HCT116 (cell line): ENCODE measurements at regions not wholly inside any gene's neighbourhood (a gene's known extent, or its start where the extent isn't known, plus 50 kb on each side); places are given as distances from the start of the nearest gene placed in this dataset.

Experiments
- ATAC-seq: fragments of 200-7000 bp; cut with Tn5 transposase; 2 replicates; pipeline ENCODE4 v1.9.1; 2020; ENCODE audit warnings: mild to moderate bottlenecking, moderate library complexity
- BruUV-seq: library from RNA; stranded (reverse); fragments of 400-500 nt; replicated peaks from 2 replicates; lab custom pipeline; 2021; lab: Mats Ljungman, UMichigan
- CTCF ChIA-PET: fragments of 300-600 bp; sonication (Branson Sonifier 250); formaldehyde crosslinking; loops from one replicate; lab custom pipeline; 2021; ENCODE audit warnings: antibody characterized with exemption; lab: Charles Lee
- POLR2A ChIA-PET: fragments of 300-600, 350-600 bp; sonication (Branson Sonifier 250); formaldehyde crosslinking; loops from one replicate; lab custom pipeline; 2021; ENCODE audit warnings: antibody characterized with exemption; lab: Charles Lee
- RAD21 ChIA-PET, 2 experiments: fragments of 300-600 bp; sonication (Branson Sonifier 250); formaldehyde crosslinking; loops; one replicate each; lab custom pipeline; 2023; ENCODE audit warnings: low total read pairs in 2 of 2; ENCODE audit not compliant: uncharacterized antibody in 2 of 2, unreplicated experiment in 2 of 2, low non-redundant PET in 1 of 2; lab: Charles Lee
- DNase-seq: peaks from one replicate; pipeline ENCODE4 v3.0.0-alpha.2; 2010; ENCODE audit warnings: low read depth, low spot score
- H2AFZ ChIP-seq: fragments of 200-600 bp; shearing (Covaris generic), sonication (generic); 2 replicates; pipeline ENCODE4 v1.6.1; 2017; ENCODE audit warnings: low read depth, mixed run types, mixed read lengths, antibody characterized with exemption, low read length; ENCODE audit not compliant: poor library complexity, severe bottlenecking
- H3K27ac ChIP-seq: 2 replicates; pipeline ENCODE4 v1.5.1; 2012; ENCODE audit warnings: low read depth, low read length
- H3K27me3 ChIP-seq: fragments of 200-600 bp; sonication (generic); 2 replicates; pipeline ENCODE4 v1.6.1; 2016; ENCODE audit warnings: mixed run types, low read length, mixed read lengths; ENCODE audit not compliant: insufficient read depth
- H3K36me3 ChIP-seq, 2 experiments: fragments of 200-500 bp in 1 of 2; fragments of 200-600 bp in 1 of 2; sonication (Bioruptor generic) in 1 of 2; sonication (generic) in 1 of 2; 2 replicates each; pipeline versions ENCODE4 v1.5.1 to v1.6.1; 2014 to 2016; ENCODE audit warnings: low read length in 2 of 2, inconsistent platforms in 1 of 2, mixed read lengths in 1 of 2, mixed run types in 1 of 2; ENCODE audit not compliant: insufficient read depth in 2 of 2, control insufficient read depth in 1 of 2
- H3K4me1 ChIP-seq, 2 experiments: fragments of 200-600 bp in 1 of 2; sonication (generic) in 1 of 2; 2 replicates each; pipeline versions ENCODE4 v1.5.1 to v1.6.1; 2012 to 2017; ENCODE audit warnings: low read length in 2 of 2, inconsistent platforms in 1 of 2, mild to moderate bottlenecking in 1 of 2, mixed read lengths in 1 of 2, mixed run types in 1 of 2, moderate library complexity in 1 of 2; ENCODE audit not compliant: insufficient read depth in 2 of 2, control insufficient read depth in 1 of 2
- H3K4me2 ChIP-seq: fragments of 200-600 bp; sonication (generic); 2 replicates; pipeline ENCODE4 v1.6.1; 2017; ENCODE audit warnings: mixed run types, low read length, mixed read lengths
- H3K4me3 ChIP-seq, 2 experiments: fragments of 200-600 bp in 1 of 2; sonication (generic) in 1 of 2; replicated peaks in 1 of 2; 2 replicates each; pipeline ENCODE4 v1.5.1; 2011 to 2016; ENCODE audit warnings: low read length in 2 of 2, control low read depth in 1 of 2, low read depth in 1 of 2, mild to moderate bottlenecking in 1 of 2, mixed read lengths in 1 of 2, mixed run types in 1 of 2
- H3K79me2 ChIP-seq: fragments of 200-600 bp; sonication (generic); 2 replicates; pipeline ENCODE4 v1.6.1; 2017; ENCODE audit warnings: mild to moderate bottlenecking, mixed run types, low read length, moderate library complexity, mixed read lengths; ENCODE audit not compliant: insufficient read depth
- H3K9ac ChIP-seq: fragments of 200-600 bp; sonication (generic); 2 replicates; pipeline ENCODE4 v1.6.1; 2016; ENCODE audit warnings: low read length, mixed read lengths
- H3K9me2 ChIP-seq: fragments of 200-600 bp; sonication (generic), shearing (Covaris generic); 2 replicates; pipeline ENCODE4 v1.6.1; 2017; ENCODE audit warnings: mixed run types, mild to moderate bottlenecking, moderate library complexity; ENCODE audit not compliant: insufficient read depth
- H3K9me3 ChIP-seq, 2 experiments: fragments of 200-500 bp in 1 of 2; fragments of 200-600 bp in 1 of 2; sonication (Bioruptor generic) in 1 of 2; sonication (generic) in 1 of 2; 2 replicates each; pipeline ENCODE4 v1.6.1; 2014 to 2017; ENCODE audit warnings: low read length in 2 of 2, mixed read lengths in 2 of 2, inconsistent platforms in 1 of 2, low read depth in 1 of 2, mild to moderate bottlenecking in 1 of 2, mixed run types in 1 of 2, moderate library complexity in 1 of 2; ENCODE audit not compliant: control insufficient read depth in 1 of 2, insufficient read depth in 1 of 2
- H4K20me1 ChIP-seq: fragments of 200-600 bp; sonication (generic), shearing (Covaris generic); 2 replicates; pipeline ENCODE4 v1.6.1; 2017; ENCODE audit warnings: mixed run types, mild to moderate bottlenecking, moderate library complexity; ENCODE audit not compliant: insufficient read depth
- CBX3 ChIP-seq: IDR thresholded peaks from 2 replicates; pipeline ENCODE4 v1.6.1; 2012; ENCODE audit warnings: low read depth
- CEBPB ChIP-seq: IDR thresholded peaks from 2 replicates; pipeline ENCODE4 v1.6.1; 2012; ENCODE audit warnings: low read depth
- EGR1 ChIP-seq: IDR thresholded peaks from 2 replicates; pipeline ENCODE4 v1.6.1; 2012; ENCODE audit warnings: low read depth
- ELF1 ChIP-seq: IDR thresholded peaks from 2 replicates; pipeline ENCODE4 v1.6.1; 2012; ENCODE audit warnings: low read depth, borderline replicate concordance
- EZH2 ChIP-seq: fragments of 200-600 bp; sonication (generic); IDR thresholded peaks from 2 replicates; pipeline ENCODE4 v1.6.1; 2017; ENCODE audit warnings: antibody characterized with exemption, mixed run types
- EZH2phosphoT487 ChIP-seq: fragments of 200-600 bp; IDR thresholded peaks from 2 replicates; pipeline ENCODE4 v1.6.1; 2018; ENCODE audit warnings: antibody characterized with exemption, borderline replicate concordance
- FOSL1 ChIP-seq: IDR thresholded peaks from 2 replicates; pipeline ENCODE4 v1.6.1; 2012; ENCODE audit warnings: low read depth
- JUND ChIP-seq: IDR thresholded peaks from 2 replicates; pipeline ENCODE4 v1.6.1; 2012
- POLR2A ChIP-seq: IDR thresholded peaks from 2 replicates; pipeline ENCODE4 v1.7.0; 2011; ENCODE audit warnings: borderline replicate concordance; ENCODE audit not compliant: insufficient read depth, insufficient read length; ENCODE audit errors: extremely low read depth
- POLR2AphosphoS5 ChIP-seq: IDR thresholded peaks from 2 replicates; pipeline ENCODE4 v1.6.1; 2011; ENCODE audit warnings: mild to moderate bottlenecking, low read depth, low read length, moderate library complexity
- RAD21 ChIP-seq: IDR thresholded peaks from 2 replicates; pipeline ENCODE4 v1.6.1; 2012; ENCODE audit warnings: low read depth, mild to moderate bottlenecking
- SIN3A ChIP-seq: IDR thresholded peaks from 2 replicates; pipeline ENCODE4 v1.6.1; 2012; ENCODE audit warnings: low read depth
- SP1 ChIP-seq: IDR thresholded peaks from 2 replicates; pipeline ENCODE4 v1.6.1; 2012; ENCODE audit warnings: low read depth
- SRF ChIP-seq: IDR thresholded peaks from 2 replicates; pipeline ENCODE4 v1.6.1; 2012; ENCODE audit warnings: low read depth
- YY1 ChIP-seq: IDR thresholded peaks from 2 replicates; pipeline ENCODE4 v1.6.1; 2011; ENCODE audit warnings: low read length, low read depth, moderate library complexity, mild to moderate bottlenecking; ENCODE audit not compliant: insufficient replicate concordance; ENCODE audit errors: extremely low read depth
- ZNF274 ChIP-seq: fragments of 200-500 bp; sonication (Bioruptor generic); IDR thresholded peaks from 2 replicates; pipeline ENCODE4 v1.6.1; 2014; ENCODE audit warnings: mild to moderate bottlenecking, low read depth, low read length, inconsistent platforms
- intact Hi-C: fragments of 100-400 bp; cut with micrococcal nuclease; formaldehyde crosslinking; loops from 2 replicates; pipeline ENCODE4 v1.10.0; 2022
- TF ChIP-seq, protein P1 (sequence below): IDR thresholded peaks from 2 replicates; pipeline ENCODE4 v1.6.1; 2012; ENCODE audit warnings: low read depth
- TF ChIP-seq, protein P2 (sequence below): IDR thresholded peaks from 2 replicates; pipeline ENCODE4 v1.6.1; 2012
- TF ChIP-seq, protein P3 (sequence below): IDR thresholded peaks from 2 replicates; pipeline ENCODE4 v1.6.1; 2011; ENCODE audit warnings: mild to moderate bottlenecking, low read length, moderate library complexity; ENCODE audit not compliant: insufficient replicate concordance; ENCODE audit errors: extremely low read depth

DNA sequence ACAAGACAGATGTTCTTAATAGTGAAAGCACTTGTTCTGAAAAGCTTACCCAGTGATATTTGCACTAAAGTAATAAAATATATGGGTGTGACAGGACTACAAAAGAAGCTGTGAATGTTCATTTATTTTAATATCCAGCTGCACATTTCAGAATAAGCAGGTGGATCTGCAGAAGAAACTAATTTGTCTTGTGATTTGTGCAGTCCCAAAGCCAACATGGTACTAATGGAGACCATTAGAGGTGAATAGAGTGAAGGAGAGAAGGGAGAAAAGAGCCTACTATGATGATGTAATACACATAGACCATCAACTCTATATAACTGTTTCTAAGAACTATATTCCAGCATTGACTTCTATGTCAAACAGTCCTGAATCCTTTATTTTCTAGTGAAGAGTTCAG, 362.8 kb downstream of the ISL1 start (continued):
- TF ChIP-seq, protein P1, sequence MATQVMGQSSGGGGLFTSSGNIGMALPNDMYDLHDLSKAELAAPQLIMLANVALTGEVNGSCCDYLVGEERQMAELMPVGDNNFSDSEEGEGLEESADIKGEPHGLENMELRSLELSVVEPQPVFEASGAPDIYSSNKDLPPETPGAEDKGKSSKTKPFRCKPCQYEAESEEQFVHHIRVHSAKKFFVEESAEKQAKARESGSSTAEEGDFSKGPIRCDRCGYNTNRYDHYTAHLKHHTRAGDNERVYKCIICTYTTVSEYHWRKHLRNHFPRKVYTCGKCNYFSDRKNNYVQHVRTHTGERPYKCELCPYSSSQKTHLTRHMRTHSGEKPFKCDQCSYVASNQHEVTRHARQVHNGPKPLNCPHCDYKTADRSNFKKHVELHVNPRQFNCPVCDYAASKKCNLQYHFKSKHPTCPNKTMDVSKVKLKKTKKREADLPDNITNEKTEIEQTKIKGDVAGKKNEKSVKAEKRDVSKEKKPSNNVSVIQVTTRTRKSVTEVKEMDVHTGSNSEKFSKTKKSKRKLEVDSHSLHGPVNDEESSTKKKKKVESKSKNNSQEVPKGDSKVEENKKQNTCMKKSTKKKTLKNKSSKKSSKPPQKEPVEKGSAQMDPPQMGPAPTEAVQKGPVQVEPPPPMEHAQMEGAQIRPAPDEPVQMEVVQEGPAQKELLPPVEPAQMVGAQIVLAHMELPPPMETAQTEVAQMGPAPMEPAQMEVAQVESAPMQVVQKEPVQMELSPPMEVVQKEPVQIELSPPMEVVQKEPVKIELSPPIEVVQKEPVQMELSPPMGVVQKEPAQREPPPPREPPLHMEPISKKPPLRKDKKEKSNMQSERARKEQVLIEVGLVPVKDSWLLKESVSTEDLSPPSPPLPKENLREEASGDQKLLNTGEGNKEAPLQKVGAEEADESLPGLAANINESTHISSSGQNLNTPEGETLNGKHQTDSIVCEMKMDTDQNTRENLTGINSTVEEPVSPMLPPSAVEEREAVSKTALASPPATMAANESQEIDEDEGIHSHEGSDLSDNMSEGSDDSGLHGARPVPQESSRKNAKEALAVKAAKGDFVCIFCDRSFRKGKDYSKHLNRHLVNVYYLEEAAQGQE, result no peak
- no peak for TF ChIP-seq FOSL1

GRCh38 chr5:51748647-51749046, 365.4 kb downstream of the ISL1 start:
- Histone ChIP-seq H3K79me2 (no peaks in the 10 kb centered on the region), H3K27me3 (no peaks in the 10 kb centered on the region), H2AFZ (no peak overlapping the region), H3K36me3 (no peaks in the 10 kb centered on the region), H3K9me3 (no peaks in the 10 kb centered on the region), H3K4me2 (no peak overlapping the region), H3K9me2 (no peaks in the 10 kb centered on the region), H3K4me3 (no peak overlapping the region), H4K20me1 (no peaks in the 10 kb centered on the region), H3K27ac (no peak overlapping the region), H3K4me1 (no peaks in the 10 kb centered on the region), H3K9ac (no peak overlapping the region)
- intact Hi-C loops, result no loop called here
- DNase-seq, result no peak
- no TSS peak for BruUV-seq
- ATAC-seq, result no peak
- ChIA-PET CTCF (no interaction called here), RAD21 (no interaction called here), POLR2A (no interaction called here)
- TF ChIP-seq, protein P1, result no peak
- TF ChIP-seq, protein P2, sequence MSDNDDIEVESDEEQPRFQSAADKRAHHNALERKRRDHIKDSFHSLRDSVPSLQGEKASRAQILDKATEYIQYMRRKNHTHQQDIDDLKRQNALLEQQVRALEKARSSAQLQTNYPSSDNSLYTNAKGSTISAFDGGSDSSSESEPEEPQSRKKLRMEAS, result no peak
- no peak for TF ChIP-seq EGR1
- TF ChIP-seq EZH2, result no peak
- TF ChIP-seq RAD21, result no peak
- TF ChIP-seq CEBPB, result no peak
- TF ChIP-seq CBX3, result no peak
- no peak for TF ChIP-seq POLR2AphosphoS5
- TF ChIP-seq JUND, result no peak
- no peak for TF ChIP-seq SRF
- TF ChIP-seq EZH2phosphoT487, result no peak
- no peak for TF ChIP-seq YY1
- no peak for TF ChIP-seq SP1
- TF ChIP-seq ZNF274, result no peak
- TF ChIP-seq ELF1, result no peak
- no peak for TF ChIP-seq SIN3A
- TF ChIP-seq, protein P3, sequence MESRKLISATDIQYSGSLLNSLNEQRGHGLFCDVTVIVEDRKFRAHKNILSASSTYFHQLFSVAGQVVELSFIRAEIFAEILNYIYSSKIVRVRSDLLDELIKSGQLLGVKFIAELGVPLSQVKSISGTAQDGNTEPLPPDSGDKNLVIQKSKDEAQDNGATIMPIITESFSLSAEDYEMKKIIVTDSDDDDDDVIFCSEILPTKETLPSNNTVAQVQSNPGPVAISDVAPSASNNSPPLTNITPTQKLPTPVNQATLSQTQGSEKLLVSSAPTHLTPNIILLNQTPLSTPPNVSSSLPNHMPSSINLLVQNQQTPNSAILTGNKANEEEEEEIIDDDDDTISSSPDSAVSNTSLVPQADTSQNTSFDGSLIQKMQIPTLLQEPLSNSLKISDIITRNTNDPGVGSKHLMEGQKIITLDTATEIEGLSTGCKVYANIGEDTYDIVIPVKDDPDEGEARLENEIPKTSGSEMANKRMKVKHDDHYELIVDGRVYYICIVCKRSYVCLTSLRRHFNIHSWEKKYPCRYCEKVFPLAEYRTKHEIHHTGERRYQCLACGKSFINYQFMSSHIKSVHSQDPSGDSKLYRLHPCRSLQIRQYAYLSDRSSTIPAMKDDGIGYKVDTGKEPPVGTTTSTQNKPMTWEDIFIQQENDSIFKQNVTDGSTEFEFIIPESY, result no peak
- no peak for TF ChIP-seq POLR2A
